Transverse colon (tissue), 3 donors: ENCODE measurements at regions not wholly inside any gene's neighbourhood (a gene's known extent, or its start where the extent isn't known, plus 50 kb on each side); places are given as distances from the start of the nearest gene placed in this dataset.

ENCODE experiments used
- CTCF ChIP-seq, 5 experiments: fragments of 200-600 bp in 3 of 5; fragments of 450-650 bp in 2 of 5; sonication (generic) in 3 of 5; IDR thresholded peaks; 1 replicate in 2 of 5; 2 replicates in 3 of 5; pipeline ENCODE4 v1.5.1; 2016 to 2017; ENCODE audit warnings: antibody characterized with exemption in 5 of 5, inconsistent platforms in 3 of 5, mild to moderate bottlenecking in 2 of 5, moderate library complexity in 1 of 5
- POLR2A ChIP-seq: fragments of 450-650 bp; IDR thresholded peaks from one replicate; pipeline ENCODE4 v1.6.1; 2016; ENCODE audit warnings: antibody characterized with exemption, mild to moderate bottlenecking, moderate library complexity

GRCh38 chrX:77342004-77342403 is 105.2 kb upstream of the FGF16 start:
- TF ChIP-seq CTCF (IDR thresholded peaks at IDR 0.05) = no peak
- TF ChIP-seq POLR2A = no peak
